Inflammatory macrophage (primary cell): ENCODE measurements at regions not wholly inside any gene's neighbourhood (a gene's known extent, or its start where the extent isn't known, plus 50 kb on each side); places are given as distances from the start of the nearest gene placed in this dataset.
A peak's percentile ranks its signal among the peaks of the same experiment; 100 is the strongest.

Experiments
- DNase-seq, 2 donors: peaks; one replicate each; pipeline ENCODE4 v3.0.0-alpha.2; 2020 to 2022

DNA sequence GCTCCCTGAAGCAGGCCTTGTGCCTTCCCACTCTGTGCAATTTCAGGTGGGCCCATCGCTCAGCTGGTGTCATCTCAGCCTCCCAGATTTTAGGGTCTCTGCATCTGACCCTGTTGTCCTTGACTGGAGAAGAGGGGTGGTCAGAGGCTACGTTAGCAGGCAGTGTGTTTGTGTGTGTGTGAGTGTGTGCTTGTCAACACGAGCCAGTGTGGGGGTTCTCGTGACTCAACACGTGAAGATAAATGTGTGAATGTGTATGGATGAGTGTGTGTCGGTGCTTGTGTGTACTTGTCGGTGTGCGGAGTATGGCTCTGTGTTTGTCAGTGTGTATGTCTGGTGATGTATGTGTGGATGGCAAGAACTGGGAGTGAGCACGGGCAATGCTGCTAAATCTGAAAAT, 142.6 kb upstream of the KLF4 start:
- no peak for DNase-seq

DNA sequence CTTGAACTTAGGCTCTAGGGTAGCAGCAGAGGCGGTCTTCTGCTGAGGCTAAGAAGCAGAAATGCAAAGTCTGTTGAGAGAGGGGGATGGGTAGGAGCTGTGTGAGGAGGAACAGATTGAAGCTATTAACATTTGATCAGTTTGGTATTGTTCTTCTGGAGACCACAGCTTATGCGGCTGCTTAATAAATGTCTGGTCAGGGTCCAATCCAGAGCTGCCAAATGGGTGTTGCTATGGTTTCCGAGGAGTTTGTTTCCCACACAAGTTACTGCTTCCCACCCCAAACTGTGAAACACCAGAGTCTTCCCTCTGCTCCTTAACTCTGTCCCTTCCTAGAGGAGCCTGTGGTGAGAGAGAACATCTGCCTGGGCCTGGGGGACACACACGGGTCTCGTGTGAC, 142.2 kb upstream of the KLF4 start:
- DNase-seq, result no peak

DNA sequence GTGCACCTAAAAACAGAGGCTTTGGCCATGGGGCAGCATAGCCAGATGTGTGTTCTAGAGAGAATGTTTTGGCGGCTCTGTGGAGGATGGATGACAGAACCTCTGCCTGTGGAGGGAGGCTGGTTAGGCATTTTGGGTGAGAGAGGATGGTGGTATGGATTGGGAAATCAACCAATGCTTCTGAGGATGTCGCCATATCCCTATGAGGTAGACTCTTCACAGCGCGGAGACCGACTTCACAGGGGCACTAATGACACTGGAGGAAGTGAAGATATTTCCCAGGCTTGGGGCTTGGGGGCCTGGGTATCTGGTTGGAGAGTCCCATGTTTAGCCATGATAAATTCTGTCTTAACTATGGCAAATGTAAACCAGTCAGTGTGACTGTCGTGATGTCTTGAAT, 140.6 kb upstream of the KLF4 start:
- DNase-seq, result peak; percentile 5 to 23

DNA sequence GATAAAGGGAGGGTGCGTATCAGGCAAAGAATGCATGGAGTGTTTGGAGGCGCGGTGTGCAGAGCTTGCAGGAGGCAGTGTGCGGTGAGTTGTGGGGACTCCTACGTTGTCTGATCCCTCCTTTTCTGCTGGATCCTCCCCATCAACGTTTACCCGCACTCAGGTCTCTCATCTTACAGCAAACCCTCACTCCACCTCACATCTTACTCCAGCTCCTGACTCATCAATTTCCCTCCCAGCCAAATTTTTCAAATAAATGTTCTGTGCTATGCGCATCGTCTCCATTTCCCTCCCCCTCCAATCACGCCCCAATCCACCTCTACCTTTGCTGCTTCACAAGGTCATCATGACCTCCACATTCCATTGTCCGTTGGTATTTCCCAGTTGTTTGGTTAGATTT, 138.9 kb upstream of the KLF4 start:
- no peak for DNase-seq

DNA sequence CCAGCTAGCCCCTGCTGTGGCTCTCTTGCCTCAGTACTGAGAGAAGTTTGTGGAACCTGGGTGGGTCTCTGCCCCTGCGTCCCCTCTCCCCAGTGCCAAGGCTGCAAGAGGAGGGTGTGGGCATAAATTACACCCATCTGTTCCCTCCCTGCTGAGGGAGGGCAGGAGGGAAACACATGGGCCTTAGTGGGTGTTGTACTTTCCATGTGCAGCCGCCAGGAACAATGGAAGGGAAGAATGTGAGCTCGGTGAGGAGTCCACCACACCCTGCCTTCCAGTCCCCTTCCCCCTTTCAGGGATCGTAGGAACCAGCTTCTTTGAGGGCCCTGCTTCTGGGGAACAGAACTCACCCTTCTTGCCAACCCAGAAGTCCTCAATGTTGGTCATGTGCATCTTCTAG, 138.2 kb upstream of the KLF4 start:
- no peak for DNase-seq

DNA sequence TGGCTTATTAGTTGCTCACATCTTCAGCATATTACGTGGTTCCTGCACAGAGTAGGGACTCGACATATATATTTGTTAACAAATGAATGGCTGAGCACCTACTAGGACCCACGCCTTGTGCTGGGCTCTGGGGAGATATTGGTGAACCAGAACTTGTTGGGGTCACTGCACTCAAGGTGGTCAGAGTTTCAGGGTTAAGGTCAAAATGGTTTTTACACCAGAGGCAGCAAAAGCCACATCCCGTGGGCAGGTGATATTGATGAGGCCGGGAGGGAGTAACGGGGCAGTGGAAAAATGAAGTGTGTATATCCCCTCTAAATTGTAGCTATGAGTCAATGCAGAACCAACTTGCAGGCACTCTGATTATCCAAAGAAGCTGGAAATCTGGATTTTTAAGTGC, 136.5 kb upstream of the KLF4 start:
- DNase-seq, result no peak

DNA sequence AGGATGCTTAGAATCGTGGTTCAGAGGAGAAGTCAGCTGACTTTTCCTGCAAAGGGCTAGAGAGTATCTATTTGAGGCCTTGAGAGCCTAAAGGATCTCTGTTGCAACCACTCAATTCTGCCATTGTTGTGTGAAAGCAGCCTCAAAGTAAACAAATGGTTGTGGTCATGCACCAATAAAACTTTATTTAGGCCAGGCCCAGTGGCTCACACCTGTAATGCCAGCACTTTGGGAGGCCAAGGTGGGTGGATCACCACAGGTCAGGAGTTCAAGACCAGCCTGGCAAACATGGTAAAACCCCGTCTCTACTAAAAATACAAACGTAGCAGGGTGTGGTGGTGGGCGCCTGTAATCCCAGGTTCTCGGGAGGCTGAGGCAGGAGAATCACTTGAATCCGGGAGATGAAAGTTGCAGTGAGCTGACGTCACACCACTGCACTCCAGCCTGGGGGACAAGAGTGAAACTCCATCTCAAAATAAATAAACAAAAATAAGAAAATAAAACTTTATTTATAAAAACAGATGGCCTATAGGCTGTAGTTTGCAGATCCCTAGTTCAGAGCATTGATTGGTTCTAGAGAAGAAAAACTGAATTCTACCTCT, 135.9 kb upstream of the KLF4 start:
- no peak for DNase-seq

DNA sequence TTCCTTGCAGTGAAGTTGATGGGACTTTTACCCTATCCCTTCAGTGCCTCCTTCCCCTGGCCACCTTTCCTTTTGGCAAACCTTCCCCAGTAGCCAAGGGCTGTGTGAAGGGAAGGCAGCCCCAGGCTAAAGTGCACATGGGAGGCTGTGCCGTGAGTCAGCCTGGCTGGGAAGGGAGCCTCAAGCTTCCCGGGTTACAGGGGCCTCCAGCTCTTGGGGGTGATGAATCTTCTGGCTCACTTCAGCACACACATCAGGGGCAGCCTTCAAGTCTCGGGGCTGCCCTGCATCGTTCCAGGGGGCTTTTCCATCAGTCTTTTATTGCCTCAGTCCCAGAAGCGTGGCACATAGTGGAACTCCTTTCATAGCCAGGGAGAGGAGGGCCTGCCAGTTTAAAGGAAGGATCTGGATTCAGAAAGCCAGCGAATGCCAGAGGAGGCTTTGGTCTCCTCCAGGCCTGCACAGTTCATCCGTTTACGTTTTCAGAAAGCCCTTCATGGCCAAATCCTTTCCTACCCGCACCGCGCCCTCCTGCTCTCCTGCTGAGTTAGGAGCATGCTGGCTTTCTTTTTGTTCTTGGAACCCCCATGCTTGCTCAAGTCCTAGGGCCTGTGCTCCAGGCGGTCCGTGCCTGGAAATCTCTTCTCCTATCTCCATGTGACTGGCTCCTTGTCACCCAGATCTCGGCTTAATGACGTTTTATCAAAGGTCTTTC, 134.8 kb upstream of the KLF4 start:
- DNase-seq, result no peak

DNA sequence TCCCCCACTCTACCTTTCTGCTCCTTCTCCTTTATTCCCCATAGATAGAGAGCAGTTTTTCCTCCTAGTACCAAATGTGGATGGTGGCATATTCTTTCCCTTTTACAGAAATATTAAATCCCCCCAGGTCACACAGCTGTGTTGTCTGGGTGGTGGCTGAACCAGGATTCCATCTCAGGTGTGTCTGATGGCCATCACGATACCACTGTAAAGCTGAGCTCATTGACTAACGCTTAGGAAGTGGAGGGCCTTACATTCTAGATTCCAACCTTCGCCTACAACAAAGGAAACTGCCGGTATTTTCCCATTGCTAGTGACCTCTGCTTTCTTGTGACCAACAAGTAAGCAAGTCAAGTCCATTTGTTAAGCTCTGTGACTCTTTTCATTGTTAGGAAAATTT, 131.9 kb upstream of the KLF4 start:
- DNase-seq, result no peak

DNA sequence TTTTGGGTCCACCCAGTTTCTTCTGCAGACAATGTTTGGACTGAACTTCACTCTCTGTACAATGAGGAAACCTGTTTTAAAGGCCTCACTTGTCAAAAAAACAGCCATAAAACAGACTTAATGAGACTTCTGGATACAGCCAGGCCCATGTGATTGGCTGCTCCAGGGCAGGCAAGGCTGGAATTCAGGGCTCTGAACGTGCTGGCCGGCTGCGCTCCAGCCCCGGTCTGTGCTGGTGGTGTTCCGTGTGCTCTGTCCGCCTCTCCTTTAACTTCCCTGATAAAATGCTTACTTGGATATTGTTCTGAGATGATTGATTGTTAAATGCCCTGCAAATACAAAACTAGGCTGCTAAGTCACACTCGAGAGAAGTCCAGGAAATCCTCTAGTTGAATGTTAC, 131.2 kb upstream of the KLF4 start:
- no peak for DNase-seq

DNA sequence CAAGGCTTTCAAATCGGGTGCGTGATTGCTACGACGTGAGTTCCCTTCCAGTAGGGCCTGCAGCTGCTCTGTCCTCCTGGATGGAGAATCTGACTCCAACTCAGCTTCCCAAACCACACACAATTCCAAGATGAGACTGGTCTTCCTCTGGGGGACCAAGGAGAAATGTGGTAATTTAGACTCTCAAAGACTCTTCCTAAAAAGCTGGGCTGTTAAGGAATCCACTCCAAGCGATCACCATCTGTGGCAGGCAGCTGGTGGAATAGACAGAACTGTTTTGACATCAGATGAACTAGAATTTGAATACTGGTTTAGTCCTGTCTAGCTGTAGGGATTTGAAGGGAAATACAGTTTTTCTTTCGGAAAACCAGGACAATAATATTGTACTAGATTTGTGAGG, 130.7 kb upstream of the KLF4 start:
- DNase-seq, result no peak

DNA sequence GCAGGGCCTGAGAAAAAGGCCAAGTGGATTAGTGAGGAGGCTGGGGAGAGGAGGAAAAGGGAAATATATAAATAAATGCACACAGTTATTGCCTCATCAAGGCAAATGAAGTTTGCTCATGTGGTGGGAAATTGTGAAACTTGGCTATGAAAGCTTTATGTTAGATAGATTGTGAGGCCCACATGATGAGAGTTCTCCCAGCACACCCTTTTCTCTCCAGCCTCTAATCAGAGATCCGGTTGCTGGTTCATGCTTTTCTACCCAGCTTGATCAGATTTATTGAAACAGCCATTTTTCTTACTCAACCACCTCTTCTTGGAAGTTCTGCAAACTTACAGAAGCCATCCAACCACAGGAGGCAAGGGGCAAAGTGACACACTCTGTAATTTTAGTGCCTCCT, 125.8 kb upstream of the KLF4 start:
- peak; percentile 82 to 96 for DNase-seq

DNA sequence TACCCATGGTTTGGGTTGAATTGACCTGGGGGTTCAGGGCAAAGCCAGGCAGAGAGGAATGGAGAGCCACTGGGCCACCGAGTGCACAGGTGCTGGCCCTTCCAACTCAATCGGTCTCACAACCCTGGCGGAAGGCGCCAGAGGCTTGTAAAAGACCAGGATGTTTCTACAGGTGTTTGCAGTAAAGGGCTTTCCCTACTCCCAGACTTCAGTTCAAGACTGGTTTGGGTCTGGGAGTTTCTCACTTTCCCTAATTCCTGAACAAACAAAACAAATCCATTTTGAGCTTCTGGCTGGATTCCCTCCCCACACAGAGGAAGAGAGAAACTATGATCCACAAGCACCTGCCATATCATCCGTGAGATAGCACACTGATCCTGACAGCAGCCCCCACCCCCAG, 125.2 kb upstream of the KLF4 start:
- DNase-seq, result no peak

DNA sequence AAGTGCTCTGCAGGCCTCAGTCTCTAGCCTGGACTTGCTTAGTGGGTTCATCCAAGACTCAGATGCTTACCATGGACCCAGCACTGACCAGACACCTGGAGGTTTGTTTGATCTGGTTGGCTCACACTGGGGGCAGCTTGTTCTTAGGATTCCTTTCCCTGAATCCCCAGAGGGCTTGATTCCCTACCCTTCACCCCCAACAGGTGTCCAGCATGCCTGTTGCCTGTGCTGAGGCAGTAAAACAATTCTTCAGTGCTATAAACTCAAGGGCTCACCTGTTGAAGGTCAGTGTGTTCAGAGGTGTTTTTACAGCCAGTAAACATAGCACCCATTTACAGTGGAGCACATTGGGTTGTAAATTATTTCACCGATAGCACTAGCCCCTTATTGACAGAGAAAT, 123.8 kb upstream of the KLF4 start:
- no peak for DNase-seq

DNA sequence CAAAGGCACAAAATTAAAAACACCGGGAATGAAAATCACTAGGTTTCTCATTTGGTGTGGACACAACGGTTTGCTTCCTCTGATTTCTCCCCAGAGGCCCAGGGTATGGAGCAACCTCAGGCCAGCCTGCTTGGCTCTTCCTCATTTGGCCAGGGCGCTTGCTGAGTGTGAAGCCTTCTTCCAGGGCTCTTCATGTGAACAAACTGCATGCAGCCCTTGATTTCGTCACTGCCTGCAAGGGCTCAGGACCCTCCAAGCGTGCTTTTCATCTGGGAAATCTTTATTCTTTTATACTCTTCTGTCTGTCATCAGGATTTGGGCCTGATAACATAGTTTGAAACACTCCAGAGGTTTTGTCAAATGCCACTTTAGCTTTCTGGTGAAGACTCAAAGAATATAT, 122.6 kb upstream of the KLF4 start:
- DNase-seq, result peak; percentile 93

DNA sequence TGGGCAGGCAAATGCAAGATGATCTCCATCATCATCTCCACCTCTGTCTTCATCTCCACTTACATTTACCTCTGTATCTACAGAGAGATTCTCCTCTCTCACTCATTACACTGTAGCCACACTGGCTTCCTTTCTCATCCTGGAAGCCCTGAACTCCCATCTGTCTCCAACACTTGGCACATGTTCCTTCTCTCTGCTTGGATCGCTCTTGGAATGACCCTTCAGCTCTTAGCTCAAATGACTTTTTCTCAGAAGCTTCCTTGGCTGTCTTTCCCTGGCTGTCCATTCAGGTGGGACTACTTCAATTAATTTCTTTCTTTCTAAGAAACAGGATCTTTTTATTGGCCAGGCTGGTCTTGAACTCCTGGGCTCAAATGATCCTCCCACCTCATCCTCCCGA, 120.0 kb upstream of the KLF4 start:
- DNase-seq, result no peak

DNA sequence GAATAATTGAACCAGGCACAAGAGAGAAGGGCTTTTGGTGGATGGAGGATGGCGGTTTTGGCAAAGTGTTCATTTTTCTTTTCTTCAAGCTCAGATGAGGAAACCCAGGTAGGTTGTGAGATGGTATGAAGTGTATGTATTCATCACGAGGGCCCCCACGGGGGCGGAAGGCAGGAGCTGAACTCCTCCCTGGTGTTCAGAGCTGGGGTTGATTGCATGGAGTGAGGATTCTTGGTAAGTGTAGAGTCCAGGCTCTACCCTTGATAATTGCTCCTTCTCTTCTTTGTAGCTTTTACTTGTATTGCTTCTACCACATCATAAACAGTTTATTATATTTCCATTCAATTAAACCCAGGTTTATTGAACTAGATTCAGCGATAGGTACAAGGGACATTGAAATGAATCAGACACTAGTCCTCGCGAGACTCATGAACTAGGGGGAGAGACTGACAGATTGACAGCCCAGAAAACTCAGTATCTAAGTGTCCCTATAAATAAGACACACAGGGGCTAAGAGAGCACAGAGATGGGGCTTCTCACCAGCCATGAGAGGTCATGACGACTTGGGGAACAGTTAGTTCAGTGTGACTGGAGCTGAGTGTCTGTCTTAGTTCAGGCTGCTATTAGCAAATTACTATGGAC, 116.7 kb upstream of the KLF4 start:
- no peak for DNase-seq

DNA sequence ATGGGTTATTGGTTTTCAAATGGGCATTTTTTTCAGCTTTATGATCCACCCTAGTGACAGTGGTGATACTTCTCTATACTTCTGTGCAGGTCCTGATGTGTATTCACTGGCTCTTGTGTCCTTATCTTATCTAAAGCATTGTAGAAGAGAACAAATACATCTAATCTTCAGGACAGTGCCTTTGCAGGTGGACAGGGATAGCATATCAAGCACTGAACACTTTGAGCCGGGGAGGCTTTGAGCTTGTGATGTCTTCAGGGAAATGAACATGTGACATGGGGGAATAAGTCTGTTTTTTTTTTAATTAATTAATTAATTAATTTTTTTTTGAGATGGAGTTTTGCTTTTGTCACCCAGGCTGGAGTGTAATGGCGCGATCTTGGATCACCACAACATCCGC, 115.5 kb upstream of the KLF4 start:
- DNase-seq, result no peak

DNA sequence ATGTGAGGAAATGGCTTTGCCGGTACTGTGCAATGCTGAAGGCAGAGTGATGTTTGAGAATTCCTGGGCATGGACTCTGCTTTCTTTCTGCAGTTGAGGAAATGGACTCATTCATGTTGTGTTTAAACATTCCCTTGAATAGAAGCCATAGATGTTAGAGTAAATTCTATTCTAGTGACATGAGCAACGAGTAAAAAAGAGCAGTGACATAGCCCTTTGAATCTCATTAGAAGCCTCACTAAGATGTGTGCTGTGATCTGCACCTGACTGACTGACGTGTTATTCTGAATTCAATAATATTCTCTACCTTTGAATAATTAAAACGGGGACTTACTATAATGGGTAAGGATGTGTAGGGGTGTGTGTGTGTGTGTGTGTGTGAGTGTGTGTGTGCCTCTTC, 113.7 kb upstream of the KLF4 start:
- DNase-seq, result no peak

DNA sequence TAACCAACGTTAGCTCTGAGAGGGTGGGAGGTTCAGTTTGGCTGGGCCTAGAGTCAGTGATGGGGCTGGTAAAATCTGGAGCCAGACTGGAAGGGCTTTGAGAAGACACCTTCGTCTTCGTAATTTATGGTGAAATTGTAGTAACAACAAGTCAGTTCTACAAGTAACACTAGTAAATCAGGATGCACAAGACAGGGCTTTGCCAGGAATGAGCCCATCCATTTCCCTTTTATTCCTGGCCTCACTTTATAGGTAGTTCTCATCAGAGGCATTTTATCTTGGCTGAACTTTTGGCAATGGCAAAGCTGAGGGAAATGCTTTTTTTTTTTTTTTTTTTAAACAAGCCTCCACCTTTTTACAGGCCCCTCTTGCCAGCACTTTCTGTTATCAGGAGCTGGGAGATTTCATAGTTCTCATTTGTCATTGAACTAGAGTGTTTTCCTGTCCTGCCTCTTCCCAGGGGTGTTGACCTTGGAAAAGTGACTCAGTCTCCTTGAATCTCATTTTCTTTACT, 110.5 kb upstream of the KLF4 start:
- no peak for DNase-seq

DNA sequence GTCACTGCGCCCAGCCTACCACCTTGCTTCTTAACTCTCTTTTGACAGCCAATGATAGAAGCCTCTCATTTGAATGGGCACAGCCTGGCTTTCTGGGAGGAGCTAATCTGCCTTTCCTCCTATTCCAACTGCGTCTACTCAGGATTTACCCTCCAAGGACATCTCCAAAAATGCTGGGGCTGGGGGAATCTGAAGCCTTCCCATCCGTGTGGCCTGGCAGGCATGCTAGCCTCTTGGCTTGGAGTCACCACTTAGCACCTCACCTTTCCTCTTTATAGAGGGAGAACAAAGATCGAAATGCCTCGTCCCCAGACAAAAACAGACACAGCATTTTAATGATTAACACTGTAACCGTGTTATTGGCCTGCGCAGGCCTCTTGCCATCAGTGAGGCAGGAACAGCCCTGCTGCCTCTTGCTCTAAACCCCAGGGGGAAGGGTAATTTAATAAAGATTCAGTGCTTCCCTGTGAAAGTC, 108.2 kb upstream of the KLF4 start:
- no peak for DNase-seq

DNA sequence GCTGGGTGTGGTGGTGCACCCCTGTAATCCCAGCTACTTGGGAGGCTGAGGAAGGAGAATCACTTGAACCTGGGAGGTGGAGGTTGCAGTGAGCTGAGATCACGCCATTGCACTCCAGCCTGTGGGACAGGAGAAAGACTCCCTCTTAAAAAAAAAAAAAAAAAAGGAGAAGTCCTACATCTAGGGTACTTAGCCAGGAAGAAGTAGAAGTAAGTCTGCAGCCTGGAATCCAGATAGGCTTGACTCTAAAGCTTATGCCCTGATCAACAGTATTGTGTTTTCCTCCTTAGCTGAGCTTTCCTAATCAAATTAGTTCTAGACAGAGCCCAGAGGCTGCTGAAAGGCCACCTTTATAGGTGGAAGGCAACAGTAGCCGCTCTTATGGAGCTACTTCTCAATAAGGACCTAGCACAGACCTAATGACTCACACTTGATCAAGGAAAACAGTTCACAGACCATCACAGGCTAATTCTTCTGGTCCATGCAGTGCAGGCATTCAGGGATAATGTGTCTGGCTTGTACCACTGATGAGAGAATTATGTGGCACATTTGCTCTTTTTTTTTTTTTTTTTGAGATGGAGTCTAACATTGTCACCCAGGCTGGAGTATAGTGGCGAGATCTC, 105.5 kb upstream of the KLF4 start:
- peak in 1 of 2 donors; percentile 40 for DNase-seq

DNA sequence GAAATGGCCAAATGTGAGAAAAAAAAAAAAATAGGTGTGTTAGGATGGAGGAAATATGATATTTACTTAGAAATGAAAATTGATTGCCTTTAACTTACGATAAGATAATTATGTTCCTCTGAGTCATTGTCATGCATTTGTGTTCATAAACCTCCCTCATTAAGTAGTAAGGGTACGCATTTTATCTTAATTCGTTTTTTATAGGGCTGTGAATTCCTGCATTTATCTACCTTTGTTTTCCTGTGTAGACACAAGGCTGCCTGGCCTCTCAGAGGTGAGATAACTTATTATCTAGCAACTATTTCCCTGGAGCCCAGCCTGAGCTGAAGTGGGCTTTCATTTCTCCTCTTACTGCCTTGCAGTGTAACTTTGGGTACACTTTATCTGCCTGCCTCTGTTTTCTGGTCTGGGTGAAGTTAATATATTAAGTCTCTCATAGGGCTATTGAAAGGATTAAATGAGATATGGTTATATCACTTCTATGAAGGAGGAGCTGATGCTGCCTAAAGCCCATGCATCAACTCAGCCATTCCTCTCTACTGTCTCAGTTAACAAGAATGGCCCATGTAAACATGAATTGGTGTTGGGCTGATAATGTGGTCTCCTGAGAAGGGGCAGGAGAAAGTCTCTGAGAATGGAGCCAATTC, 103.8 kb upstream of the KLF4 start:
- DNase-seq, result no peak
